HG03135 (cell line): ENCODE measurements at regions not wholly inside any gene's neighbourhood (a gene's known extent, or its start where the extent isn't known, plus 50 kb on each side); places are given as distances from the start of the nearest gene placed in this dataset.
"Not testable (repeated sequence)": the region's sequence is repeated elsewhere in the genome, so short reads cannot be mapped to it uniquely, and the experiment has no call there.

Experiments used
- ATAC-seq: cut with Tn5 transposase; IDR thresholded peaks from one replicate; pipeline ENCODE4 v1.9.1; 2021; ENCODE audit warnings: mild to moderate bottlenecking, moderate library complexity; ENCODE audit not compliant: unreplicated experiment

- no peak for ATAC-seq
Measured at GRCh38 chr11:87779276-87780067, 395.8 kb downstream of the RAB38 start.

- ATAC-seq = no peak
Measured at GRCh38 chr11:87778357-87778756, 396.9 kb downstream of the RAB38 start.

GRCh38 chr11:87775036-87775435 lies 400.2 kb downstream of the RAB38 start:
- ATAC-seq = no peak

- ATAC-seq = no peak
Measured at GRCh38 chr11:87769661-87770060, 405.6 kb downstream of the RAB38 start.

- ATAC-seq = no peak
Measured at GRCh38 chr11:87767615-87768014, 407.6 kb downstream of the RAB38 start.

GRCh38 chr11:87764075-87764474 lies 411.2 kb downstream of the RAB38 start:
- ATAC-seq = not testable (repeated sequence)

GRCh38 chr11:87754685-87755084 lies 420.6 kb downstream of the RAB38 start:
- ATAC-seq = no peak

- no peak for ATAC-seq
Measured at GRCh38 chr11:87753143-87753542, 422.1 kb downstream of the RAB38 start.

GRCh38 chr11:87743007-87743406 lies 432.2 kb downstream of the RAB38 start:
- no peak for ATAC-seq

- ATAC-seq = no peak
Measured at GRCh38 chr11:87740968-87741367, 434.3 kb downstream of the RAB38 start.

GRCh38 chr11:87740451-87740850 lies 434.8 kb downstream of the RAB38 start:
- ATAC-seq = no peak

- ATAC-seq = no peak
Measured at GRCh38 chr11:87739766-87740165, 435.5 kb downstream of the RAB38 start.

GRCh38 chr11:87739261-87739660 lies 436.0 kb downstream of the RAB38 start:
- ATAC-seq = no peak

- ATAC-seq = no peak
Measured at GRCh38 chr11:87736928-87737327, 438.3 kb downstream of the RAB38 start.

GRCh38 chr11:87726506-87726905 lies 448.7 kb downstream of the RAB38 start:
- no peak for ATAC-seq

GRCh38 chr11:87724358-87724757 lies 450.9 kb downstream of the RAB38 start:
- ATAC-seq = no peak

GRCh38 chr11:87722756-87723565 lies 452.3 kb downstream of the RAB38 start:
- no peak for ATAC-seq

- no peak for ATAC-seq
Measured at GRCh38 chr11:87719326-87720073, 455.7 kb downstream of the RAB38 start.

GRCh38 chr11:87712802-87713202 lies 462.4 kb downstream of the RAB38 start:
- ATAC-seq = no peak

- no peak for ATAC-seq
Measured at GRCh38 chr11:87712391-87712790, 462.9 kb downstream of the RAB38 start.

- not testable (repeated sequence) for ATAC-seq
Measured at GRCh38 chr11:87703589-87703988, 471.7 kb downstream of the RAB38 start.
